Ishikawa (cell line): ENCODE measurements at regions not wholly inside any gene's neighbourhood (a gene's known extent, or its start where the extent isn't known, plus 50 kb on each side); places are given as distances from the start of the nearest gene placed in this dataset.

Experiments used
- CEBPB ChIP-seq: IDR thresholded peaks from 2 replicates; pipeline ENCODE4 v1.6.1; 2012
- EGR1 ChIP-seq: IDR thresholded peaks from 2 replicates; pipeline ENCODE4 v1.6.1; 2012
- MAX ChIP-seq: IDR thresholded peaks from 2 replicates; pipeline ENCODE4 v1.6.1; 2012
- TAF1 ChIP-seq: IDR thresholded peaks from 2 replicates; pipeline ENCODE4 v1.6.1; 2012; ENCODE audit warnings: low read depth, mild to moderate bottlenecking
- TF ChIP-seq, protein P1 (sequence below): IDR thresholded peaks from 2 replicates; pipeline ENCODE4 v1.6.1; 2012; ENCODE audit warnings: low read depth, mild to moderate bottlenecking

GRCh38 chr17:69796078-69796477 is 278.9 kb upstream of the KCNJ16 start:
- TF ChIP-seq, protein P1, sequence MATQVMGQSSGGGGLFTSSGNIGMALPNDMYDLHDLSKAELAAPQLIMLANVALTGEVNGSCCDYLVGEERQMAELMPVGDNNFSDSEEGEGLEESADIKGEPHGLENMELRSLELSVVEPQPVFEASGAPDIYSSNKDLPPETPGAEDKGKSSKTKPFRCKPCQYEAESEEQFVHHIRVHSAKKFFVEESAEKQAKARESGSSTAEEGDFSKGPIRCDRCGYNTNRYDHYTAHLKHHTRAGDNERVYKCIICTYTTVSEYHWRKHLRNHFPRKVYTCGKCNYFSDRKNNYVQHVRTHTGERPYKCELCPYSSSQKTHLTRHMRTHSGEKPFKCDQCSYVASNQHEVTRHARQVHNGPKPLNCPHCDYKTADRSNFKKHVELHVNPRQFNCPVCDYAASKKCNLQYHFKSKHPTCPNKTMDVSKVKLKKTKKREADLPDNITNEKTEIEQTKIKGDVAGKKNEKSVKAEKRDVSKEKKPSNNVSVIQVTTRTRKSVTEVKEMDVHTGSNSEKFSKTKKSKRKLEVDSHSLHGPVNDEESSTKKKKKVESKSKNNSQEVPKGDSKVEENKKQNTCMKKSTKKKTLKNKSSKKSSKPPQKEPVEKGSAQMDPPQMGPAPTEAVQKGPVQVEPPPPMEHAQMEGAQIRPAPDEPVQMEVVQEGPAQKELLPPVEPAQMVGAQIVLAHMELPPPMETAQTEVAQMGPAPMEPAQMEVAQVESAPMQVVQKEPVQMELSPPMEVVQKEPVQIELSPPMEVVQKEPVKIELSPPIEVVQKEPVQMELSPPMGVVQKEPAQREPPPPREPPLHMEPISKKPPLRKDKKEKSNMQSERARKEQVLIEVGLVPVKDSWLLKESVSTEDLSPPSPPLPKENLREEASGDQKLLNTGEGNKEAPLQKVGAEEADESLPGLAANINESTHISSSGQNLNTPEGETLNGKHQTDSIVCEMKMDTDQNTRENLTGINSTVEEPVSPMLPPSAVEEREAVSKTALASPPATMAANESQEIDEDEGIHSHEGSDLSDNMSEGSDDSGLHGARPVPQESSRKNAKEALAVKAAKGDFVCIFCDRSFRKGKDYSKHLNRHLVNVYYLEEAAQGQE: no peak
- TF ChIP-seq CEBPB (no peak), MAX (no peak), TAF1 (no peak), EGR1 (no peak)
